Activated CD8-positive, alpha-beta T cell treated with anti-CD3 and anti-CD28 coated beads for 36 hours (primary cell): ENCODE measurements at regions not wholly inside any gene's neighbourhood (a gene's known extent, or its start where the extent isn't known, plus 50 kb on each side); places are given as distances from the start of the nearest gene placed in this dataset.

Source experiments
- ATAC-seq: fragments of 200-7000 bp; cut with Tn5 transposase; one replicate; pipeline ENCODE4 v1.10.0; 2021; ENCODE audit warnings: mild to moderate bottlenecking, moderate library complexity
- CTCF ChIA-PET: fragments of 350-600 bp; sonication (Branson Sonifier 250); formaldehyde crosslinking; loops from one replicate; lab custom pipeline; 2021; ENCODE audit warnings: antibody characterized with exemption; lab: Charles Lee
- POLR2A ChIA-PET: fragments of 350-600 bp; sonication (Branson Sonifier 250); formaldehyde crosslinking; loops from one replicate; lab custom pipeline; 2021; ENCODE audit warnings: antibody characterized with exemption; lab: Charles Lee
- DNase-seq: peaks from one replicate; pipeline ENCODE4 v3.0.0-alpha.2; 2020
- H3K27ac Mint-ChIP-seq: one replicate; pipeline ENCODE4 v1.8.0; 2021; ENCODE audit warnings: mild to moderate bottlenecking, mixed read lengths
- H3K27me3 Mint-ChIP-seq: one replicate; pipeline ENCODE4 v1.8.0; 2021; ENCODE audit warnings: mixed read lengths
- H3K36me3 Mint-ChIP-seq: one replicate; pipeline ENCODE4 v1.8.0; 2021; ENCODE audit warnings: low read depth, mixed read lengths
- H3K4me1 Mint-ChIP-seq: one replicate; pipeline ENCODE4 v1.8.0; 2021; ENCODE audit warnings: low read depth, mixed read lengths
- H3K4me3 Mint-ChIP-seq: one replicate; pipeline ENCODE4 v1.8.0; 2021; ENCODE audit warnings: mild to moderate bottlenecking, moderate library complexity, mixed read lengths
- H3K9me3 Mint-ChIP-seq: one replicate; pipeline ENCODE4 v1.8.0; 2021; ENCODE audit warnings: mixed read lengths
- CTCF ChIP-seq: fragments of 200-600 bp; IDR thresholded peaks from one replicate; pipeline ENCODE4 v1.8.0; 2022; ENCODE audit warnings: antibody characterized with exemption, mild to moderate bottlenecking
- intact Hi-C: fragments of 100-400 bp; cut with micrococcal nuclease; formaldehyde crosslinking; loops from one replicate; pipeline ENCODE4 v1.10.0; 2022

- no peaks in the 10 kb centered on the region for H3K4me1 Mint-ChIP-seq
- ChIA-PET POLR2A (no interaction called here), CTCF (no interaction called here)
- H3K27ac Mint-ChIP-seq: no peak overlapping the region
- ATAC-seq (no peak), DNase-seq (no peak)
- no peak overlapping the region for H3K4me3 Mint-ChIP-seq
- no peaks in the 10 kb centered on the region for H3K36me3 Mint-ChIP-seq
- no peaks in the 10 kb centered on the region for H3K27me3 Mint-ChIP-seq
- no peak for TF ChIP-seq CTCF
- intact Hi-C loops: no loop called here
- H3K9me3 Mint-ChIP-seq: no peaks in the 10 kb centered on the region
Measured at GRCh38 chr7:12094365-12094921, 116.7 kb upstream of the TMEM106B start.

GRCh38 chr7:12102126-12102525 is 109.0 kb upstream of the TMEM106B start:
- ATAC-seq: no peak
- ChIA-PET POLR2A (no interaction called here), CTCF (no interaction called here)
- no peak for TF ChIP-seq CTCF
- H3K36me3 Mint-ChIP-seq: no peaks in the 10 kb centered on the region
- H3K27me3 Mint-ChIP-seq: no peaks in the 10 kb centered on the region
- peaks cover 9% of the 10 kb centered on the region for H3K9me3 Mint-ChIP-seq
- intact Hi-C loops: no loop called here
- no peaks in the 10 kb centered on the region for H3K4me1 Mint-ChIP-seq
- no peak overlapping the region for H3K4me3 Mint-ChIP-seq
- no peak overlapping the region for H3K27ac Mint-ChIP-seq
- no peak for DNase-seq

- peaks cover 1% of the 10 kb centered on the region for H3K27me3 Mint-ChIP-seq
- DNase-seq: no peak
- H3K9me3 Mint-ChIP-seq: peaks cover 9% of the 10 kb centered on the region
- ChIA-PET POLR2A (no interaction called here), CTCF (no interaction called here)
- ATAC-seq: no peak
- H3K27ac Mint-ChIP-seq: no peak overlapping the region
- H3K4me1 Mint-ChIP-seq: no peaks in the 10 kb centered on the region
- intact Hi-C loops: no loop called here
- H3K36me3 Mint-ChIP-seq: no peaks in the 10 kb centered on the region
- no peak for TF ChIP-seq CTCF
- no peak overlapping the region for H3K4me3 Mint-ChIP-seq
Measured at GRCh38 chr7:12102527-12102926, 108.6 kb upstream of the TMEM106B start.

GRCh38 chr7:12103948-12104347 is 107.1 kb upstream of the TMEM106B start:
- POLR2A ChIA-PET: no interaction called here
- no peaks in the 10 kb centered on the region for H3K4me1 Mint-ChIP-seq
- H3K36me3 Mint-ChIP-seq: no peaks in the 10 kb centered on the region
- H3K27ac Mint-ChIP-seq: no peak overlapping the region
- no peak for TF ChIP-seq CTCF
- CTCF ChIA-PET: interaction anchor here (1.5 kb wide), 1 partner anchor 189 kb away, joined by 3 read pairs; no protein-coding TSS in a partner anchor
- intact Hi-C loops: no loop called here
- peaks cover 9% of the 10 kb centered on the region for H3K9me3 Mint-ChIP-seq
- peaks cover 2% of the 10 kb centered on the region for H3K27me3 Mint-ChIP-seq
- DNase-seq (no peak), ATAC-seq (no peak)
- no peak overlapping the region for H3K4me3 Mint-ChIP-seq

- ATAC-seq: no peak
- POLR2A ChIA-PET: no interaction called here
Measured at GRCh38 chr7:12107381-12107780, 103.7 kb upstream of the TMEM106B start.

More at GRCh38 chr7:12107381-12107780, 103.7 kb upstream of the TMEM106B start:
- no peak for TF ChIP-seq CTCF
- CTCF ChIA-PET: interaction anchor here (1.3 to 1.7 kb wide), 2 partner anchors 34 to 184 kb away, joined by 3 to 4 read pairs; no protein-coding TSS in a partner anchor
- H3K4me3 Mint-ChIP-seq: no peak overlapping the region
- peaks cover 7% of the 10 kb centered on the region for H3K4me1 Mint-ChIP-seq
- H3K27me3 Mint-ChIP-seq: peaks cover 24% of the 10 kb centered on the region
- H3K36me3 Mint-ChIP-seq: no peaks in the 10 kb centered on the region
- intact Hi-C loops: no loop called here
- DNase-seq: no peak
- no peak overlapping the region for H3K27ac Mint-ChIP-seq
- no peaks in the 10 kb centered on the region for H3K9me3 Mint-ChIP-seq
